HEK293T (cell line): ENCODE measurements at regions not wholly inside any gene's neighbourhood (a gene's known extent, or its start where the extent isn't known, plus 50 kb on each side); places are given as distances from the start of the nearest gene placed in this dataset.

Experiments used
- CTCF ChIA-PET: fragments of 350-600 bp; formaldehyde crosslinking; extraction: SDS; loops from one replicate; lab custom pipeline; 2021; ENCODE audit warnings: antibody characterized with exemption, inconsistent platforms; lab: Yijun Ruan, JAX
- POLR2A ChIA-PET: fragments of 350-600 bp; formaldehyde crosslinking; extraction: SDS; loops from one replicate; lab custom pipeline; 2020; ENCODE audit warnings: antibody characterized with exemption, inconsistent platforms; lab: Yijun Ruan, JAX
- DNase-seq: peaks from one replicate; pipeline ENCODE4 v3.0.0; 2012; ENCODE audit warnings: mixed read lengths; ENCODE audit errors: extremely low spot score
- ARNT ChIP-seq: fragments of 450-650 bp; IDR thresholded peaks from 2 replicates; pipeline ENCODE4 v1.6.1; 2017; ENCODE audit warnings: mild to moderate bottlenecking
- BHLHE40 ChIP-seq: fragments of 450-650 bp; IDR thresholded peaks from 2 replicates; pipeline ENCODE4 v1.6.1; 2016; ENCODE audit warnings: mild to moderate bottlenecking, moderate library complexity, borderline replicate concordance
- CTBP1 ChIP-seq: fragments of 450-650 bp; IDR thresholded peaks from 2 replicates; pipeline ENCODE4 v1.6.1; 2016; ENCODE audit warnings: borderline replicate concordance
- ELF4 ChIP-seq: fragments of 450-650 bp; IDR thresholded peaks from 2 replicates; pipeline ENCODE4 v1.6.1; 2017; ENCODE audit warnings: antibody characterized with exemption
- FOXA1 ChIP-seq: fragments of 450-650 bp; IDR thresholded peaks from 2 replicates; pipeline ENCODE4 v1.6.1; 2016; ENCODE audit warnings: mild to moderate bottlenecking
- FOXK2 ChIP-seq: fragments of 450-650 bp; IDR thresholded peaks from 2 replicates; pipeline ENCODE4 v1.6.1; 2016; ENCODE audit warnings: mild to moderate bottlenecking
- FOXM1 ChIP-seq: fragments of 450-650 bp; IDR thresholded peaks from 2 replicates; pipeline ENCODE4 v1.6.1; 2017; ENCODE audit warnings: mild to moderate bottlenecking, borderline replicate concordance
- HDGF ChIP-seq: fragments of 450-650 bp; IDR thresholded peaks from 2 replicates; pipeline ENCODE4 v1.6.1; 2017; ENCODE audit warnings: antibody characterized with exemption, borderline replicate concordance
- L3MBTL2 ChIP-seq: fragments of 450-650 bp; conservative IDR thresholded peaks from 2 replicates; pipeline ENCODE4 v1.6.1; 2016; ENCODE audit warnings: mild to moderate bottlenecking
- LEF1 ChIP-seq: fragments of 450-650 bp; IDR thresholded peaks from 2 replicates; pipeline ENCODE4 v1.6.1; 2017; ENCODE audit warnings: mild to moderate bottlenecking, borderline replicate concordance
- NFRKB ChIP-seq: fragments of 450-650 bp; IDR thresholded peaks from 2 replicates; pipeline ENCODE4 v1.6.1; 2016; ENCODE audit warnings: mild to moderate bottlenecking, moderate library complexity
- SP1 ChIP-seq: fragments of 450-650 bp; IDR thresholded peaks from 2 replicates; pipeline ENCODE4 v1.6.1; 2017
- SUZ12 ChIP-seq: fragments of 450-650 bp; IDR thresholded peaks from 2 replicates; pipeline ENCODE4 v1.6.1; 2016; ENCODE audit warnings: mild to moderate bottlenecking
- TARDBP ChIP-seq: fragments of 450-650 bp; IDR thresholded peaks from 2 replicates; pipeline ENCODE4 v1.6.1; 2016
- ZNF384 ChIP-seq: fragments of 450-650 bp; IDR thresholded peaks from 2 replicates; pipeline ENCODE4 v1.6.1; 2016
- TF ChIP-seq, protein P1 (sequence below): fragments of 450-650 bp; IDR thresholded peaks from 2 replicates; pipeline ENCODE4 v1.6.1; 2016

DNA sequence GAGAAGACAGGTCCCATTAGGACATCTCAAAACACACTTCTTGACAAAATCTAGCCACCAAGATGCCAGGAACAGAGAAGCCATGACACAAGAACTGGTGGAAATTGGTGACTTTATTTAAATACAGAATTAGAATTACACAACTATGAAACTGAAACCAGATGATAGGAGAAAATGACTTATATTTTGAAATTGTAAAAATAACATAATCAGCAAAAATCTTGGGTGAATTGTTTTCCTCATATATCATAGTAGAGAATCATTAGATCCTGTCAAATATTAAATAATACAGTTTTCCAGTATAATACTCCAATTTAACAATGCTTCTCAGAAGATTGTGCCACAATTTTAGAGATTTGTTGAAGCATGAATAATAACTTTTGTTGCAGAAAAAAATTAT is 81.5 kb upstream of the MROH9 start:
- ChIA-PET POLR2A (no interaction called here), CTCF (no interaction called here)
- DNase-seq, result no peak
- TF ChIP-seq SUZ12 (no peak), FOXA1 (no peak), FOXM1 (no peak), ELF4 (no peak), ZNF384 (no peak), ARNT (no peak), LEF1 (no peak), BHLHE40 (no peak), HDGF (no peak), TARDBP (no peak), FOXK2 (no peak), NFRKB (no peak), L3MBTL2 (no peak), SP1 (no peak), CTBP1 (no peak)
- TF ChIP-seq, protein P1, sequence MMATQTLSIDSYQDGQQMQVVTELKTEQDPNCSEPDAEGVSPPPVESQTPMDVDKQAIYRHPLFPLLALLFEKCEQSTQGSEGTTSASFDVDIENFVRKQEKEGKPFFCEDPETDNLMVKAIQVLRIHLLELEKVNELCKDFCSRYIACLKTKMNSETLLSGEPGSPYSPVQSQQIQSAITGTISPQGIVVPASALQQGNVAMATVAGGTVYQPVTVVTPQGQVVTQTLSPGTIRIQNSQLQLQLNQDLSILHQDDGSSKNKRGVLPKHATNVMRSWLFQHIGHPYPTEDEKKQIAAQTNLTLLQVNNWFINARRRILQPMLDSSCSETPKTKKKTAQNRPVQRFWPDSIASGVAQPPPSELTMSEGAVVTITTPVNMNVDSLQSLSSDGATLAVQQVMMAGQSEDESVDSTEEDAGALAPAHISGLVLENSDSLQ, result no peak

- CTCF ChIA-PET, result no interaction called here
- POLR2A ChIA-PET, result no interaction called here
- TF ChIP-seq FOXM1 (no peak), NFRKB (no peak), FOXA1 (no peak), ARNT (no peak), CTBP1 (no peak), ELF4 (no peak), ZNF384 (no peak), LEF1 (no peak), FOXK2 (no peak), SP1 (no peak), TARDBP (no peak), L3MBTL2 (no peak), BHLHE40 (no peak), HDGF (no peak), SUZ12 (no peak)
- no peak for DNase-seq
Measured at GRCh38 chr1:170854677-170855076, 80.7 kb upstream of the MROH9 start.

- no peak for DNase-seq
- CTCF ChIA-PET, result no interaction called here
- POLR2A ChIA-PET, result no interaction called here
- TF ChIP-seq FOXA1 (no peak), ARNT (no peak), SUZ12 (no peak), TARDBP (no peak), SP1 (no peak), ELF4 (no peak), CTBP1 (no peak), NFRKB (no peak), FOXM1 (no peak), L3MBTL2 (no peak), HDGF (no peak), LEF1 (no peak), ZNF384 (no peak), FOXK2 (no peak), BHLHE40 (no peak)
- TF ChIP-seq, protein P1, result no peak
Measured at GRCh38 chr1:170856455-170856854, 78.9 kb upstream of the MROH9 start.

DNA sequence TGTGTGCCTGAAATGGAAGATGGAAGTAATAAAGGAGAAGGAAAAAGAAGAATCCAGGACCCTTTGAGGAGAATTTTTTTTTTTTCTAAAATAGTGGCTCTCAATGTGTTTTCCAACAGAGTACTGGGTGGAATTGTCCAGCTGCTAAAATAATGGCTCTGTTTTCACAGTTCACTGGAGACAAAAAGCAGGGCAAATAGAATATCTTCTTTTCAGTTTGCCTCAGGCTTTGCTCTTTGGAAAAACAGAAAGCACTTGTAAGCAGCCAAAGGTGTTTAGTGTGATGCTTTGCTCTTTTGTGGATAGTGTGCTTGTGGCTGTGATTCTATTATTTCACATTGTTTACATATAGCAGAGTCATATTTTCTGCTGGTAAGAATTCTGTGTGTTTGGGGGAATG is 77.4 kb upstream of the MROH9 start:
- CTCF ChIA-PET, result no interaction called here
- TF ChIP-seq NFRKB (no peak), FOXM1 (no peak), LEF1 (no peak), ZNF384 (no peak), TARDBP (no peak), ARNT (no peak), HDGF (no peak)
- POLR2A ChIA-PET, result no interaction called here
- no peak for DNase-seq

GRCh38 chr1:170863621-170864020 is 71.7 kb upstream of the MROH9 start:
- TF ChIP-seq FOXA1, result no peak
- no peak for TF ChIP-seq LEF1
- POLR2A ChIA-PET, result no interaction called here
- CTCF ChIA-PET, result no interaction called here
- no peak for DNase-seq

GRCh38 chr1:170864238-170864637 is 71.1 kb upstream of the MROH9 start:
- ChIA-PET CTCF (no interaction called here), POLR2A (no interaction called here)
- no peak for DNase-seq
- TF ChIP-seq L3MBTL2, result no peak
- no peak for TF ChIP-seq ZNF384
- TF ChIP-seq SP1, result no peak
- no peak for TF ChIP-seq HDGF
- no peak for TF ChIP-seq ELF4
- TF ChIP-seq BHLHE40, result no peak
- TF ChIP-seq CTBP1, result no peak
- no peak for TF ChIP-seq LEF1
- no peak for TF ChIP-seq FOXA1
- no peak for TF ChIP-seq FOXM1
- TF ChIP-seq TARDBP, result no peak
- TF ChIP-seq, protein P1, result no peak
- no peak for TF ChIP-seq FOXK2
- TF ChIP-seq SUZ12, result no peak
- no peak for TF ChIP-seq ARNT
- TF ChIP-seq NFRKB, result no peak
